ENCODE measurements at regions not wholly inside any gene's neighbourhood (a gene's known extent, or its start where the extent isn't known, plus 50 kb on each side); places are given as distances from the start of the nearest gene placed in this dataset.

GRCh38 chr12:63224396-63224795 is 73.4 kb upstream of the AVPR1A start:
- TF ChIP-seq CTCF (IDR thresholded peaks at IDR 0.05; ENCODE audit: borderline replicate concordance, control extremely low read depth, extremely low read depth, insufficient read depth, missing control alignments) = no peak
- DNase-seq (ENCODE audit: low spot score) = no peak
- in situ Hi-C loops (cut with MboI; ENCODE audit: low sequenced_read_pairs, unreplicated experiment) = no loop called here

- in situ Hi-C loops (cut with MboI; ENCODE audit: low sequenced_read_pairs, unreplicated experiment) = no loop called here
- TF ChIP-seq CTCF (IDR thresholded peaks at IDR 0.05; ENCODE audit: borderline replicate concordance, control extremely low read depth, extremely low read depth, insufficient read depth, missing control alignments) = no peak
- no peak for DNase-seq (ENCODE audit: low spot score)
Observed at GRCh38 chr12:63223128-63223527, 72.1 kb upstream of the AVPR1A start.

GRCh38 chr12:63222582-63222981 is 71.6 kb upstream of the AVPR1A start:
- in situ Hi-C loops (cut with MboI; ENCODE audit: low sequenced_read_pairs, unreplicated experiment) = no loop called here
- DNase-seq (ENCODE audit: low spot score) = no peak

GRCh38 chr12:63220921-63221320 is 69.9 kb upstream of the AVPR1A start:
- in situ Hi-C loops (cut with MboI; ENCODE audit: low sequenced_read_pairs, unreplicated experiment) = no loop called here
- TF ChIP-seq CTCF (IDR thresholded peaks at IDR 0.05; ENCODE audit: borderline replicate concordance, control extremely low read depth, extremely low read depth, insufficient read depth, missing control alignments) = no peak
- DNase-seq (ENCODE audit: low spot score) = no peak

More at GRCh38 chr12:63222582-63222981, 71.6 kb upstream of the AVPR1A start:
- TF ChIP-seq CTCF (IDR thresholded peaks at IDR 0.05; ENCODE audit: borderline replicate concordance, control extremely low read depth, extremely low read depth, insufficient read depth, missing control alignments) = no peak

GRCh38 chr12:63212316-63212715 is 61.3 kb upstream of the AVPR1A start:
- TF ChIP-seq CTCF (IDR thresholded peaks at IDR 0.05; ENCODE audit: borderline replicate concordance, control extremely low read depth, extremely low read depth, insufficient read depth, missing control alignments) = no peak
- in situ Hi-C loops (cut with MboI; ENCODE audit: low sequenced_read_pairs, unreplicated experiment) = no loop called here
- DNase-seq (ENCODE audit: low spot score) = no peak

- in situ Hi-C loops (cut with MboI; ENCODE audit: low sequenced_read_pairs, unreplicated experiment) = no loop called here
Observed at GRCh38 chr12:63208956-63209355, 58.0 kb upstream of the AVPR1A start.

More at GRCh38 chr12:63208956-63209355, 58.0 kb upstream of the AVPR1A start:
- DNase-seq (ENCODE audit: low spot score) = no peak
- no peak for TF ChIP-seq CTCF (IDR thresholded peaks at IDR 0.05; ENCODE audit: borderline replicate concordance, control extremely low read depth, extremely low read depth, insufficient read depth, missing control alignments)
